MM.1S (cell line): ENCODE measurements at regions not wholly inside any gene's neighbourhood (a gene's known extent, or its start where the extent isn't known, plus 50 kb on each side); places are given as distances from the start of the nearest gene placed in this dataset.

Experiments
- EZH2phosphoT487 ChIP-seq: fragments of 300-600 bp; sonication (generic); IDR thresholded peaks from 2 replicates; pipeline ENCODE4 v1.6.1; 2018; ENCODE audit warnings: antibody characterized with exemption, low read length
- TF ChIP-seq, protein P1 (sequence below): fragments of 300-600 bp; sonication (generic); IDR thresholded peaks from 2 replicates; pipeline ENCODE4 v1.5.1; 2016; ENCODE audit warnings: antibody characterized with exemption, low read length, mixed read lengths

DNA sequence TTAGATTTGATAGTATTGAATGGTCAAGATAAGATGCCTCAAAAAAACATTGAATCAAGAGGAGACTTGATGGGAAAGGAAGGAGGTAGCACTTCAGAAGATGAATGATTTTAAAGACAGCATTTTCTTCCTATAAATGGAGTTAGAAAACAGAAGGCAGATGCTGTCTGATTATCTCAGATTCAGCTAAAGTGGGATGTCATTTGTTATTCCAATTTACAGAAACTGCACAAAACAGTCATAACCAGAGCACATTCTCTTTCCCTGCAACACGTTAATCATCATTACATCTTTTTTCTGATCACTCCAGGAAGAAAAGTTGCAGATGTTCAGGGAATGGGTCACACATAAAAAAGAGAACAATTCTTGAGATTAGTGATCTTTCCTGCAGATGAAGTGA lies 1141.8 kb downstream of the SI start:
- TF ChIP-seq, protein P1, sequence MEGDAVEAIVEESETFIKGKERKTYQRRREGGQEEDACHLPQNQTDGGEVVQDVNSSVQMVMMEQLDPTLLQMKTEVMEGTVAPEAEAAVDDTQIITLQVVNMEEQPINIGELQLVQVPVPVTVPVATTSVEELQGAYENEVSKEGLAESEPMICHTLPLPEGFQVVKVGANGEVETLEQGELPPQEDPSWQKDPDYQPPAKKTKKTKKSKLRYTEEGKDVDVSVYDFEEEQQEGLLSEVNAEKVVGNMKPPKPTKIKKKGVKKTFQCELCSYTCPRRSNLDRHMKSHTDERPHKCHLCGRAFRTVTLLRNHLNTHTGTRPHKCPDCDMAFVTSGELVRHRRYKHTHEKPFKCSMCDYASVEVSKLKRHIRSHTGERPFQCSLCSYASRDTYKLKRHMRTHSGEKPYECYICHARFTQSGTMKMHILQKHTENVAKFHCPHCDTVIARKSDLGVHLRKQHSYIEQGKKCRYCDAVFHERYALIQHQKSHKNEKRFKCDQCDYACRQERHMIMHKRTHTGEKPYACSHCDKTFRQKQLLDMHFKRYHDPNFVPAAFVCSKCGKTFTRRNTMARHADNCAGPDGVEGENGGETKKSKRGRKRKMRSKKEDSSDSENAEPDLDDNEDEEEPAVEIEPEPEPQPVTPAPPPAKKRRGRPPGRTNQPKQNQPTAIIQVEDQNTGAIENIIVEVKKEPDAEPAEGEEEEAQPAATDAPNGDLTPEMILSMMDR, result no peak
- TF ChIP-seq EZH2phosphoT487, result no peak
